GM21360 (cell line): ENCODE measurements at regions not wholly inside any gene's neighbourhood (a gene's known extent, or its start where the extent isn't known, plus 50 kb on each side); places are given as distances from the start of the nearest gene placed in this dataset.

Source experiments
- ATAC-seq: cut with Tn5 transposase; IDR thresholded peaks from one replicate; pipeline ENCODE4 v1.9.1; 2021; ENCODE audit warnings: mild to moderate bottlenecking, moderate library complexity; ENCODE audit not compliant: unreplicated experiment

DNA sequence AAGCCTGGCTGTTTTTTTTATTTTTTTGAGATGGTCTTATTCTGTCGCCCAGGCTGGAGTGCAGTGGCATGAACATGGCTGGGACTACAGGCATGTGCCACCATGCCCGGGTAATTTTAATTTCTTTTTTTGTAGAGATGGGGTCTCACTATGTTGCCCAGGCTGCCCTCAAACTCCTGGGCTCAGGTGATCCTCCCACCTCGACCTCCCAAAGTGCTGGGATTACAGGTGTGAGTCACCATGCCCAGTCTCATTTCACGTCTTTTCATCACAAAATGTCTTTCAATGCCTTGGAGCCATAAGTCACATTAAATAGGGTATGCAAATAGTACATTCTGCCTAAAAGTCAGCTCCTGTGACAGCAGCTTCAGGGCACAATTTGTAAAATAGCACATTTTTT, 52.8 kb downstream of the SOX2 start:
- no peak for ATAC-seq

DNA sequence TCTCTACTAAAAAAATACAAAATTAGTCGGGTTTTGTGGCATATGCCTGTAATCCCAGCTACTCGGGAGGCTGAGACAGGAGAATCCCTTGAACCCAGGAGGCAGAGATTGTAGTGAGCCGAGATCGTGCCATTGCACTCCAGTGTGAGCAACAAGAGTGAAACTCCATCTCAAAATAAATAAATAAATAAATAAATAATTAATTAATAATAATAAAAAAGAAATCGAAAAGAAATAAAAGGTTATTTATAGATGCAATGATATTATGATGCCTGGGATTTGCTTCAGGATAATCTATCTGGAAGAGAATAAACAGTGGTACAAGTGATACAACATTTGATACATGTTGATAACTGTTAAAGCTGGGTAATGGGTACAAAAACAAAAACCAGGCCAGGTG, 58.6 kb downstream of the SOX2 start:
- ATAC-seq, result no peak

DNA sequence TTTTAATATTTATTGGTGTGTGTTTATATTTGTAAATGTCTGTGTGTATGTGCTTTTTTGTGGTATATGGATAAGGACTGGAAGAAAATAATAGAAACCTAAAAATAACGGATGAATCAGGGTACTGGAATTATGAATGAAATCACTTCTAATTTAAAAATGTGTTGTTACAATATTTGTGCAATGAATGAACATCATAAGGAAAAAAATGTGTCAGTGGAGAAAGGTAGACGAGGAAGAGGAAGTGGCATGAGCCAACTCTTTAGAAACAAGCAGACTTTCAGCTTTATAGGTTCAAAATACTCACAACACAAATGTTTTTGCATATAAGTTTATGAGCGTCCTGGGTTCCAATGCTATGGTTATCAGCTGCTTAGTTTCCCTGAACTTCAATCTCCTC, 59.4 kb downstream of the SOX2 start:
- no peak for ATAC-seq

DNA sequence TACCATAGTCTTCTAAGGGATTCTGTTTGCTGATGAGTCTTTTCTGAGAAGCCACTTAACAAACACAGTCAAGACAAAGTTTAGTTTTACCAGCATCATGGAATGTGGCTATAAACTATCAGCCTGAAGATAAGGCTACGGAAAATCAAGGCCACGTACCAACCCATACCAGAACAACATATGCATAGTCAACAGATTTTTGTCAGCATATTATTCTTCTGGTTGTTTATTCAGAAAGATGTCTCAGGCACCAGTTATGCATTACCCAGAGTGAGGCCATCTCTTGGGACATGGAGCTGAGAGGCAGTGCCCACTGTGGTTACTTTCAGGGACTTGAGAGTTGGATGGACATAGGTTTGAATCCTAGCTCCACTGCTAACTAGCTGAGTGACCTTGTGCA, 60.4 kb downstream of the SOX2 start:
- ATAC-seq, result no peak

DNA sequence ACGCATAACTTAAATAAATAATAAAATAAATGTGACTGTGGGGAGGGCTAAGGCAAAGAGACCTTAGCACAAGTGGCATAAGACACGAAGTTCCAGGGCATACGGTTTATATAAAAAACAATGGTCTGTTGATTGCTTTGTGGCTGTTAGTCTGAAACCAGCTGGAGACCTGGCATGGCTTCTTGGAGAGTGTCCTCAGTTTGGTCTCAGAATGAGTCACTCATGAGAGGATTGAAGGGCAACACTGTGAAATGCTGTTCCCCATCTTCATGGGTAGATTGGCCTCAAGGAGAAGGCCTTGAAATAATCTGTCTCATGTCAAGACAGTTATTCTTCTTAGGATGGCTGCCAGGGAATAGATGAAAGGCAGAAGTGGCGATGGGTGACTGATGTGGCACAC, 62.2 kb downstream of the SOX2 start:
- no peak for ATAC-seq

DNA sequence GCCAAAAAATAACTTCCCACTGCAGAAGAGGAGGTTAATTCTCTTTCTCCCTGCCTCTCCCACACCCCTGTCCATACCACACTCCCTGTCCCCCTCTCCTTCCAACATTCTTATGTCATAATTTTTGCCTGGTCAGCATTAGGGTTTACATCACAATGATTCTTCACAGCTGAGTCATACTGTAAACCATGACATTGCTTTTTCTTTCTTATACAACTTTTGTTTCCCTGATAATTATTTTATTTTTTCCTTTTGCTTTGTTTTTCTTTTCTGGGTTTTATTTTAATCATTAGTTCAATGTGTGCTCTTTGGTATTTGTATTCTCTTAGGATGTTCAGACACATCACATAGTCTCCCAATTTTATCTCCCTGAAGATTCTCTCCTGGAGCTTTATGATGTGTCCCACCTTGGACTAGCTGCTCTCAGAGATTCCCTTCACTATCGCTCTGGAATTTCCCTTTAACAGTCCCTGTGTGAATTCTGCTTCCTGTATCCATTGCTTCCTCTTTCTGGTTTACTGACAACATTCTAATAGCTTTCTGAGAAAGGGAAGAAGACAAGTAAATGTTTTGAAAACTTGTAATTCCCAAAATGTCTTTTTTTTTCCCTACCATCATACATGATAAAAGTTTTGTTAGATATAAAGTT, 70.7 kb downstream of the SOX2 start:
- ATAC-seq, result no peak

DNA sequence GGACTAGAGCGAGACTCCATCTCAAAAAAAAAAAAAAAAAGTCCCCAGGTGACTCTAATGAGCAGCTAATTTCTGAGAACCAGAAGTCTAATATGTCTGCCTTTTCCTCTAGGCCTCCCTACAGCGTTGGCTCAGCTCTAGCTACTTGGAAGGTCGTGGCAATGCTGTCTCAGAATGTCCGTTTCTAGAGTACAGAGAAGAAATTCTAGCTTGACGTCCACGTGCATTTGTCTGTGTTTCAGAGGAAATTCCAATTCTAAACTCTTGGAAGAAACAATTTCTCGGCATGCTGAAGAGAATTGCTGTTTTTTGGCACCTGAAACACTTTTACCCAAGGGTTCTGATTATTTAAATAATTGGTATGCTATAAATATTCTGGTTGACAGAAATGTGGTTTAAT, 78.8 kb downstream of the SOX2 start:
- no peak for ATAC-seq

DNA sequence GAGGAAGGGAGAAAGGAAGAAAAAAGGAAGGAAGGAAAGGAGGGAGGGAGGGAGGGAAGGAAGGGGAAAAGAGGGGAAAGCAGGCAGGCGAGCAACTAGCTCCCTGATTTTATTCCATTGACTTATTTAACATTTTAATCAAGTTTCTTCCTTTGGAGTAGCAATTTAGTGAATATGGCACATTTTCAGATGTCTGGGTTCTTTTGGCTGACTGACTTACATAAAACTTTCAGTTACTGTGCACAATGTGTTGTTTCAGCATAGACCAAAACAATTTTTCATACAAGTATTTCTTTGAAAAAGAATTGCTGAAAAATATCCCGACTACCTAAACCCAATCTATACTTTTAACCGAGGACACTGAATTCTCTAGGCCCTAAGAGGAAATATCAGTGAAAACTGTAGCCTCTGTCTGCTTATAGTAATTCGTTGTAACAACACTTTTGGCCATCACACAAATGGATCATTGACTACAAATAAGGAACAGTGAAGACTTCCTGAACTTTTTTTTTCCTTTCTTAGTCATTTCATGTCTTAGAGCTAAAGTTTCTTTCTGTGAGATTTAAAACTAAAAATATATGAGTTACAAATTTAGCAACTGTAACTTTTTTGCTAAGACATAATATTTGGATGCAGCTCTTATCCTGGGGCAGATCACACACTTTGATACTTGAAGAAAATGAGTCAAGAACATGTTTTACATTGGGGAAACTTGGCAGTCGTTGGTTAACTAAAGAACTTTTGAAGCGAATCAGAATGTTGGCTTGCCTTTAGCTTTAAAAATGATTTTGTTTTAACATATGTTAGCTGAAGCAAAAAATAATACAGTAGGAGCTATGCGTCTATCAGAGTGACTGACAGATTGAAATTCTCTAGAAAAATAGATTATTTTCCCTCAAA, 79.6 kb downstream of the SOX2 start:
- ATAC-seq, result no peak

DNA sequence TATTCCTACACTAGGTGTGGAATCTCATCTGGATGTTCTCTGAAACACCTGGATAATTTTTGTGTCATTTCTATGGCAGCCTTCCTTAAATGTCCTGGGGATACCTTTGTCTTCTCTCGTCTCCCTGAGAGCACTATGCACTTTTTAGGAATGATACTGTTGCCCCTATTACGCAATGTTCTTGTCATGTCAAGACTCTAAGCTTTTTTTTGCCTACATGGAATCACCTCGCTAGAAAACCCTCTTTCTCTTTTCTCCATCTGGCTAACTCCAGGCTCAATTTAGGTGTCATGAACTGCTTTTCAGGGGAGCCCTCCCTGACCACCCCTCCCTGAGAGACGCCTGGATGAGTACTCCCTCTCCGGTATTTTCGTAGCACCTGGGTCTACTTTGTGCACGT, 81.3 kb downstream of the SOX2 start:
- ATAC-seq, result no peak

DNA sequence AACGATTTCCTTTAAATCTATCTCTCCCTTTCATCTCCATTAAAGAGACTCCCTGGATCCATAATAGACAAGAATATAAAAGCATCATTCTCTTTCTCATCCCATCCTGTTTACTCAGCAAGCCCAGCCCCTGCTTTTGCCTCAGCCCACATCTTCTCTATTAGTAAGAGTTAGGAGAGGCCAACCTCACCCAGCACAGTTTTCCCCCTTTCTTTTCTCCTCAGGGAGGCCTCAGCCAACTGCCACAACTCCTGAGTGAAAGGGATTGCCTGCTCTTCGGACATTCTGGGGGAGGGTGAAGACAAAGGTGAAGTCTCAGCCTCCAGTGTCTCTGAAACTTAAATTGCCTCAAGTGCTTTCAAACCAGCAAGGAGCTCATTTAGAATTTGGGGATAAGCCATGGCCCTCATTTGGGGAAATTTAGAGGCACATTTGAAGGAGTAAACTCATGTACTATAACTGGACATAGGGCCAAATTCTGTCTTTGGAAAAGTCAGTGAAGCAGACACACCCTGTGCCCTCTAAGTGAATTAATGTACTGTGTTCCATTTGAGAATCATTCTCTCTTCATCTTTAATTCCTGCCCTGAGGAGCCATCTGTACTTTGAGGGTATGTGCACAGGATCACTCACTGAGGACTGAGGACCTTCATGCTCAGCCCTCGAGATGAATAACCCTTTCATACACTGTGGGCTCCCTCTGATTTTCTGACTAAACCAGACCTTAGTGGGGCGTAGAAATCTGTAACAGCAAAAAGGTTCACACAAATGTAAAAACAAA, 82.5 kb downstream of the SOX2 start:
- ATAC-seq, result no peak

DNA sequence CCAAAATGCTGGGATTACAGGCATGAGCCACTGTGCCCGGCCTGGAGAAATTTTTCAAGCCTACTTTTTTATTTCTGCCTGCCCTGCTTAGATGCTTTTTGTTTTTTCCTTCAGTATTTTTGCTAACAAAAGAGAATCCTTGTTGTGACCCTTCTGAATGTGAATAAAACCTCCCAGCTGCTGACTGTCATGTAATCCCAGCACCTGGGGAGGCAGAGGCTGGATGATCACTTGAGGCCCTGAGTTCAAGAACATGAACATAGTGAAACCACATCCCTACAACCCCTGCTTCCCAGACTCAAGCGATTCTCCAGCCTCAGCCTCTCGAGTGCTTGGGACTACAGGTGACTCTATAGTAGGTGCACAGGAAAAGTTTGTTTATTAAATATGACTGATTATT, 84.9 kb downstream of the SOX2 start:
- ATAC-seq, result no peak

DNA sequence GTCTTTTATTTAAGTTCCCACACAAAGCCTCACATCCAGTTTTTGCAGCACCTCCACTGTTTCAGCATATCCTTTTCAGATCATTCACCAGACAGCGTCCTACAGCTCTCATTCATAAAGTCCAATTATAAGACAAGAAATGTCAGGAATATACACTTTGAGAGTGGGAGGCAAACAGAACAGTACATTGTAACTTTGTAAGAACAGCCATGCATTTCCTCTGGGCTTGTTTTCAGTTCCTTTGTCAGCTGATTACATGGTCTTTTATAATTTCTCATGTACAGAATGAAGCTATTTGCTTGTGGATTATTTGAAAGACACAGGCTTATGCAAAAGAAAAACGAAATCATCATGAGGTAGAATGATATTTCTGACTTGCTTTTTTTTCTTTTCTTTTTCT, 85.7 kb downstream of the SOX2 start:
- no peak for ATAC-seq

DNA sequence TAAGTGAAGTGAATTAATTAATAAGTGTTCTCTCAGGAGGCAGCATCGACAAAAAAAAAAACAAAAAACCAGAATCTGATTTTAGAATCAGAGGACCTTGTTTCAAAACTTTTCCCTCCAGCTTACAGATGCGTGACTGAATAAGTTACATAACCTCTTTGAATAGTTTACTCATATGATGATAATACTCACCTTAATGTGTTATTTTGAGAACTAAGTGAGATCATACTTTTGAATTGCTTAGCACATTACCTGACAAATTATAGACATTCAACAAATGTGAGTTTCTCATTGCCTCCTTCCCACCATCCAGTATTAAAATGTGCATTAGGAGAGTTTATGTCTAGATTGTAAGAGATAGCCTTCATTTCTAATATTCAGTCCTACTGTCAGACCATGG, 94.0 kb downstream of the SOX2 start:
- no peak for ATAC-seq

DNA sequence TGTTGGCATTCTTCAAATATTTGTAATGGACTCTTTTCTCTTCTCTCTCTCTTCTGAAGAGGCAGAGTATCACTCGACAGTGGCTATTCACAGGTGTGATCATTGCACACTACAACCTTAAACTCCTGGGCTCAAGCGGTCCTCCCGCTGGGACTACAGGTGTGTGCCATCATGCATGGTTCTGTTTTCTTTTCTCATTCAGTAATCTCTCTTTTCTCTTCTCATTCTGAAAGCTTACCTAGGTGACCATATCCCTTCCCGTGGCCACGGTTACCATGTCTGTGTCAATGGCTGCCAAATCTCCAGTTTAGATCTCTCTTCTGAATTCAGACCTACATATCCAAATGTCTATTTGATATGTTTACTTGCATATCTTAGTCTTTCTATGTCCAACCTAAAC, 96.3 kb downstream of the SOX2 start:
- no peak for ATAC-seq

DNA sequence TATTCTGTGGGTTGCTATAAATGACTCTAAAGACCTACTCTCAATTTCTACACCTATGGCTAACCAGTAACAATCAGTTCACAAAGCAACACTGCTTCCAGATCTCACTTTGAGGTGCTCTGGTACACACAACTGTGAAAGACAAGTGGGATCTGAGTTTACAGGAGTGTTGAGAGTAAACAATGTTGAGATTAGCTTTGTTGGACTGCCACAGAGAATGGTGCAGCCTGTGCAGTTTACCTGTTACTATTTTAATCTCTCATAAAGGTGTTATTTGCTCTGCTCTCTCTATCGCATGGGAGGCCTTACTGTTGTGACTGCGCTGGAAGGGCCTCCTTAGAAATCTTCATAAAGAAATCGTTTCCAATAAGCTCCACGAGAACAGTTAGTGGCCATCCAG, 112.0 kb downstream of the SOX2 start:
- ATAC-seq, result no peak

DNA sequence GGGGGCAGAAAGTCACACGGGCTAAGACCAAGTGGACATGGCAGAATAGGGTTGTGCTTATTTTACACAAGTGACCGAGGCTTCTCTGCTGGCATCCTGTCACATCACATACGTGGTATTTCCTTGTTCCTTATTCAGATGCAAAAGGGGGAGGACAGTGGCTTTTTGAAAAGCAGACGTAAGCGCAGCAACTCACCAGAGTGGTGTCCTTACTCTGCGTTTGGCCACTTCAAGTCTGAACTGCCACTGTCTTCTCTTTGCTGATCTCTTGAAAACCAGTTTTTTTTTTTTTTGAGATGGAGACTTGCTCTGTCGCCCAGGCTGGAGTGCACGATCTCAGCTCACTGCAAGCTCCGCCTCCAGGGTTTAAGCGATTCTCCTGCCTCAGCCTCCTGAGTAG, 113.2 kb downstream of the SOX2 start:
- ATAC-seq, result no peak

DNA sequence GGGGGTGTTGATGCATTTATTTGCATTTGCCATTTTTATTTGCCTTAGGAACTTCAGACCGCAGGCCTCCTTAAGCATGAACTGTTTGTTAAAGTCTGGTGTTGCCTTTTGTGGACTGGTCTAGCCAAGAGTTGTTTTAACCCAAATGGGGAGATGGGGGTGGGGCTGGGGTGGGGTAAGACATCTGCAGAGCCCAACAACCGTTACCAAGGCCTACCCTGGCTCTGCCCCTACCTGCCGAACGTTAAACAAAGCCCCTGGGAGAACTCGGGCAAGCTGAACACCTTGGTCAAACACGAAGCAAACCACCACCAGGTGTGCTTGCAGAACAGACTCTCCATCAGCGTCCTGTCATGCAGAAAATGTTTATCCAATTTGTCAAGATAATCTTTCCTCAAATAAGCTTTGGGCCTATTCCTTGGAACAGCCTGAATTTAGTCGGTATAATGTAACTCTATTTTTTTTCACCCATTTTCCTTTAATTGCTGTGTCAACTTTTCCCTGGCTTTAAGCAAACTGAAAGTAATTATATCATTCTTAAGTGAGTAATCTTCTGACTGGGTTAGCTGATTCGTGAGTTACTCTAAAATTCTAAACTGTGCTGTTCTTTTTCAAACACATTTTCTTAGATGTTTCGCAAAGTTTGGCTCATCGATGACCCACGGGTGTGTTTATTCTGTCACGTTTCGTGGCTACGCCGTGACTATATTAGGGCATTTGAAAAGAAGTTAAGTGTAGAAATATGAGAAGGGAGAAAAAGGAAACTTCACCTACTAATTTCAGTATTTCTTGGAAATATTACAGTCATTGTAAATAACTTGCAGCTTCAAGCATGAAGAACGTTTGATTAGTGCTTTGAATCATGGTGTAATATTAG, 127.6 kb downstream of the SOX2 start:
- no peak for ATAC-seq

DNA sequence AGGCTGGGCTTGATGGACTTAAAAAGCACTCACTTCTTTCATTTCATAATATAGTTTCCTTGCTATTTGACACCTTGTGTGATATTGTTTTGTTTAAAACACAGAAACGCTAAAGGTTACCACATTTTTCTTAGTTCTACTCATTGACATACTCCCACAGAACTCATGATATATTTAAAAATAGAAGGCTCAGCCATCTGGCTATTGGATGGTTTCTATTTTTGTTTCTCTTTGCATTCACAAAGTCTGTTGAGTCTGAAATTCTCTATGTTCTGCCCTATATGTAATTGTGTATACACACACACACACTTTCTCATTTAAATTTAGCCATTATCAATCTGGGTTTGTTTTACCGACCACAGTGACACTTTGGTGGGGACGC, 128.2 kb downstream of the SOX2 start:
- no peak for ATAC-seq

DNA sequence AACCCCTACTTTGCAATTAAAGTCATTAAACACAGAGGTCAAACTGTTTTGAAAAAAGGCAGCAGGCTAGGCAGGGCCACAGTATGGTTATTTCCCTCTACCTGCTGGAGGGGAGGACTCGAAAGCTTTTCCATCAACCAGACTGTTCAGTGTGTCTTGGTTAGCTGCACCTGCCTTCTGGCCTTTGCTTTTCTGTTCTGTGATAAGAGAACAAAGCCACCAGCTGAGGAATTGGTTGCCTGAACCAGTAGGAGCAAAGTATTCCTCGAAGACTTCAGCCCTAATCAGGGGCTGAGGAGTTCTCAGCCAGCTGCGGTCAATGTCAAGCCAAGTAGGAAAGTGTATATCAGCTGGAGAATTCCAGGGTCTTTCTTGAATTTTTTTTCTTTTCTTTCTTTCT, 132.5 kb downstream of the SOX2 start:
- no peak for ATAC-seq

DNA sequence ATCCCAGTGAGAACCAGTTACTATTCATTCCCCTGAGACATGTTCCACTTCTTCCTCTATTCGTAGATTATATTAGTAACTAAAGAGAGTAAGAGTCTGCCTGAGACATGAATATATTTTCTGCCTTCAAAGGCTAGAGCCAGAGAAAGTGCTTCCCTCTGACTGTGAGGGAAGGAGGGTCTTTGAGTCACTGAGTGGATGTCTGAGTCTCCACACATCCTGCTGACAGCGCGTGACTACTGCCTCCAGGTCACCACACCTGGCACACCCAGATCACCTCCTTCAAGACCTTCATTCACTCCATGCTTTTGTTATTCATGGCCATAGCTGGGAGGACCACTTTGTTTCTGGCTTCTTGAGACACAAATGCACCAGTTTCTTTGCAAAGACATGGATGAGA, 135.6 kb downstream of the SOX2 start:
- no peak for ATAC-seq

DNA sequence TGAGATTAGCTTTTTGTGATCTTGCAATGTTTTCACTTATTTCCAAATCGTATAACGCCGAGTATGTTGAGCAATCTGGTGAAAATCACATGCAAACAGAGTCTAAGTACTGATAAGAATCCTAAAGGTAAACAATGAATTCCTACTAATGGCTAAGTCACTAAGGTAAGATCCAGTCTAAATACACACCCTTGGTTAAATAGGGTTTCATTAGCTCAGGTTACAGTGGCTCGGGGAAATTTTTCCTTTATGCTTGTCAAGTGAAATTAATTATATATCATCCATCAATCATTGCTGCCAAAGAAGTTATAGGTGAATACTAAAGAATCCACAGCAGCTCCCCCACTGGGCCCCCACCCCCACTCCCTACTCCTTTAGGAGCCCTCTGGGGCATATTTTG, 139.3 kb downstream of the SOX2 start:
- ATAC-seq, result no peak
